MCF 10A (cell line): ENCODE measurements at regions not wholly inside any gene's neighbourhood (a gene's known extent, or its start where the extent isn't known, plus 50 kb on each side); places are given as distances from the start of the nearest gene placed in this dataset.
A peak's percentile ranks its signal among the peaks of the same experiment; 100 is the strongest.

ENCODE experiments used
- BruUV-seq: library from RNA; stranded (reverse); fragments of 400-500 nt; replicated peaks from 2 replicates; lab custom pipeline; 2021; lab: Mats Ljungman, UMichigan
- CTCF ChIA-PET: fragments of 300-600 bp; sonication (Branson Sonifier 250); formaldehyde crosslinking; extraction: SDS; loops from one replicate; lab custom pipeline; 2021; ENCODE audit warnings: antibody characterized with exemption, inconsistent platforms; lab: Yijun Ruan, JAX
- POLR2A ChIA-PET: fragments of 300-600, 350-650 bp; sonication (Branson Sonifier 250); formaldehyde crosslinking; extraction: SDS; loops from one replicate; lab custom pipeline; 2020; ENCODE audit warnings: antibody characterized with exemption, inconsistent platforms; lab: Yijun Ruan, JAX
- DNase-seq: peaks from one replicate; pipeline ENCODE4 v3.0.0-alpha.2; 2018; ENCODE audit not compliant: unreplicated experiment
- H3K27ac Mint-ChIP-seq: one replicate; pipeline ENCODE4 v1.8.0; 2022; ENCODE audit warnings: mild to moderate bottlenecking, low read depth, mixed read lengths; ENCODE audit not compliant: unreplicated experiment
- H3K27me3 Mint-ChIP-seq: one replicate; pipeline ENCODE4 v1.8.0; 2022; ENCODE audit warnings: mixed read lengths; ENCODE audit not compliant: insufficient read depth, unreplicated experiment
- H3K36me3 Mint-ChIP-seq: one replicate; pipeline ENCODE4 v1.8.0; 2022; ENCODE audit warnings: mild to moderate bottlenecking, moderate library complexity, mixed read lengths; ENCODE audit not compliant: insufficient read depth, unreplicated experiment
- H3K4me1 Mint-ChIP-seq: one replicate; pipeline ENCODE4 v1.8.0; 2022; ENCODE audit warnings: mixed read lengths; ENCODE audit not compliant: insufficient read depth, unreplicated experiment
- H3K4me3 Mint-ChIP-seq: one replicate; pipeline ENCODE4 v1.8.0; 2022; ENCODE audit warnings: mild to moderate bottlenecking, moderate library complexity, mixed read lengths; ENCODE audit not compliant: unreplicated experiment
- H3K9me3 Mint-ChIP-seq: one replicate; pipeline ENCODE4 v1.8.0; 2022; ENCODE audit warnings: mixed read lengths; ENCODE audit not compliant: unreplicated experiment
- intact Hi-C: fragments of 100-400 bp; cut with micrococcal nuclease; formaldehyde crosslinking; loops from 2 replicates; pipeline ENCODE4 v1.14.1; 2022
- TF ChIP-seq, protein P1 (sequence below): fragments of 200-600 bp; IDR thresholded peaks from one replicate; pipeline ENCODE4 v1.8.0; 2022; ENCODE audit warnings: antibody characterized with exemption, mild to moderate bottlenecking; ENCODE audit not compliant: unreplicated experiment

- H3K36me3 Mint-ChIP-seq: no peaks in the 10 kb centered on the region
- no peak for DNase-seq
- ChIA-PET POLR2A (no interaction called here), CTCF (no interaction called here)
- TF ChIP-seq, protein P1, sequence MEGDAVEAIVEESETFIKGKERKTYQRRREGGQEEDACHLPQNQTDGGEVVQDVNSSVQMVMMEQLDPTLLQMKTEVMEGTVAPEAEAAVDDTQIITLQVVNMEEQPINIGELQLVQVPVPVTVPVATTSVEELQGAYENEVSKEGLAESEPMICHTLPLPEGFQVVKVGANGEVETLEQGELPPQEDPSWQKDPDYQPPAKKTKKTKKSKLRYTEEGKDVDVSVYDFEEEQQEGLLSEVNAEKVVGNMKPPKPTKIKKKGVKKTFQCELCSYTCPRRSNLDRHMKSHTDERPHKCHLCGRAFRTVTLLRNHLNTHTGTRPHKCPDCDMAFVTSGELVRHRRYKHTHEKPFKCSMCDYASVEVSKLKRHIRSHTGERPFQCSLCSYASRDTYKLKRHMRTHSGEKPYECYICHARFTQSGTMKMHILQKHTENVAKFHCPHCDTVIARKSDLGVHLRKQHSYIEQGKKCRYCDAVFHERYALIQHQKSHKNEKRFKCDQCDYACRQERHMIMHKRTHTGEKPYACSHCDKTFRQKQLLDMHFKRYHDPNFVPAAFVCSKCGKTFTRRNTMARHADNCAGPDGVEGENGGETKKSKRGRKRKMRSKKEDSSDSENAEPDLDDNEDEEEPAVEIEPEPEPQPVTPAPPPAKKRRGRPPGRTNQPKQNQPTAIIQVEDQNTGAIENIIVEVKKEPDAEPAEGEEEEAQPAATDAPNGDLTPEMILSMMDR: no peak
- intact Hi-C loops: no loop called here
- BruUV-seq: no TSS peak
- H3K27ac Mint-ChIP-seq: no peak overlapping the region
- H3K9me3 Mint-ChIP-seq: no peaks in the 10 kb centered on the region
- H3K4me1 Mint-ChIP-seq: peaks cover 28% of the 10 kb centered on the region
- H3K27me3 Mint-ChIP-seq: no peaks in the 10 kb centered on the region
- H3K4me3 Mint-ChIP-seq: no peak overlapping the region
Observed at GRCh38 chr5:17690473-17690872, 56.2 kb downstream of the TAF11L14 start.

DNA sequence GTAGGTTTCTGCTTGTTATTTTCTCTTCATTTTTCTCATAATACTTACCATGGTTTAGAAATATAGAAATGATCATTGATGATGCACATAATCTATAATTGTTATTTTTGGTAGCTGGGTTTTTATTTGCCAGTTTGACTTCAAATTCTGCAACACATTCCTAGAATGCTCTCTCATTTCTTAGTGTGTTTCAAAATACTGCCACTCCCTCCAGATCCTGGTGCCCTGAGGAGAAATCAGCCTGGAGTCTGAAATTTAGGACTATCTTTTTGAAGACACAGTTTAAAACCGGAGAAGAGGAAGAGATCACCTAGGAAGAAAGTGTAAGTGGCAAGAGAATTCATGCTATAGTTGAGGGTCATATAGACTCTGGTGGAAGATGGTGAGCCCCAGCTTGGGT lies 57.5 kb downstream of the TAF11L14 start:
- Mint-ChIP-seq H3K36me3 (no peaks in the 10 kb centered on the region), H3K9me3 (no peaks in the 10 kb centered on the region), H3K4me3 (no peak overlapping the region), H3K27ac (no peak overlapping the region), H3K4me1 (peaks cover 31% of the 10 kb centered on the region), H3K27me3 (no peaks in the 10 kb centered on the region)
- no peak for DNase-seq
- intact Hi-C loops: no loop called here
- BruUV-seq: no TSS peak
- ChIA-PET CTCF (interaction anchor here (0.7 kb wide), 1 partner anchor 455 kb away, joined by 3 read pairs; no protein-coding TSS in a partner anchor), POLR2A (interaction anchor here (0.8 kb wide), 1 partner anchor 17 kb away, joined by 3 read pairs; no protein-coding TSS in a partner anchor)
- TF ChIP-seq, protein P1: no peak

DNA sequence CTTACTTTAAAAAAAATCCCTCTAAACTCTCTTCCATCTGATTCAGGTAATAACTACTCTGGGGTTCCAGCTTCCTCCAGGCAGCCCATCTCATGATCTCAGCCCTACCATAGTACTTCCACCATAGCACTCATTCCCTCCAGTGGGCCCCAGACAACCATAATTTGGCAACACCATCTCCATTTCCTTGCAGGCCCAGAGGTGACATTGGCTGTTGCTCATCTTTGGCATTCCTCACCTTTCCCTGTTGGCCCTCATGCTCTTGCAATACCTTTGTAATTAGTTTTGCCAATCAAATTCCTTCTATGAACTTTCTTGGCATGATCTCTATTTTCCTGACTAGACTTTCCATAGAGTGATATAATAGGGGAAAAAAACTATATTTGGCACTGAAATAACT lies 60.1 kb downstream of the TAF11L14 start:
- ChIA-PET POLR2A (interaction anchor here (1.1 kb wide), 1 partner anchor 10 kb away, joined by 4 read pairs; no protein-coding TSS in a partner anchor), CTCF (interaction anchor here (0.6 kb wide), 1 partner anchor 423 kb away, joined by 3 read pairs; no protein-coding TSS in a partner anchor)
- Mint-ChIP-seq H3K36me3 (no peaks in the 10 kb centered on the region), H3K27ac (no peak overlapping the region), H3K4me3 (no peak overlapping the region), H3K9me3 (no peaks in the 10 kb centered on the region), H3K4me1 (peaks cover 31% of the 10 kb centered on the region), H3K27me3 (no peaks in the 10 kb centered on the region)
- no TSS peak for BruUV-seq
- peak; percentile 32 for DNase-seq
- intact Hi-C loops: no loop called here
- TF ChIP-seq, protein P1: no peak

DNA sequence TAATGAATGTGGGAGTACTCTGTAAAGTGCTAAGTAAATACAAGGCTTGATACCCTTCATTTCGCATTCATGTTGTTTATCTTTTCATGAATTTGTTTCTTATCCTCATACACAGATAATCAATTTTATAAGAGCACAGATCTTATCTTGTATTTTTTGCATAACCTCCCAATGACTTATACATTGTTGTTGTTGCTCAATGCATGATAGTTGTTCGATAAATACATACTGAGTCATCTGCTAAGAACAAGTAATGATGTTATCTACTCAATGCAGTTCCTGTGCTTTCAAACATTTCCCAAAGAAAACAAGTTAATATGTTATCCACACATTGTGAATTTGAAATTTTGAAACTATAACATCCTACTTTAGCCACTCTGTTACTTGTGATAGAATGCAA lies 60.7 kb downstream of the TAF11L14 start:
- Mint-ChIP-seq H3K27ac (no peak overlapping the region), H3K9me3 (no peaks in the 10 kb centered on the region), H3K27me3 (no peaks in the 10 kb centered on the region), H3K36me3 (no peaks in the 10 kb centered on the region), H3K4me1 (peaks cover 31% of the 10 kb centered on the region), H3K4me3 (no peak overlapping the region)
- ChIA-PET CTCF (no interaction called here), POLR2A (interaction anchor here (1.1 kb wide), 1 partner anchor 11 kb away, joined by 4 read pairs; no protein-coding TSS in a partner anchor)
- intact Hi-C loops: no loop called here
- BruUV-seq: no TSS peak
- TF ChIP-seq, protein P1: no peak
- DNase-seq: peak; percentile 32
